GM21515 (cell line): ENCODE measurements at regions not wholly inside any gene's neighbourhood (a gene's known extent, or its start where the extent isn't known, plus 50 kb on each side); places are given as distances from the start of the nearest gene placed in this dataset.

Experiments used
- ATAC-seq: cut with Tn5 transposase; IDR thresholded peaks from one replicate; pipeline ENCODE4 v1.9.1; 2021; ENCODE audit not compliant: unreplicated experiment

GRCh38 chr6:71512256-71512655 is 223.6 kb downstream of the OGFRL1 start:
- no peak for ATAC-seq

GRCh38 chr6:71513036-71513435 is 224.4 kb downstream of the OGFRL1 start:
- ATAC-seq = no peak

DNA sequence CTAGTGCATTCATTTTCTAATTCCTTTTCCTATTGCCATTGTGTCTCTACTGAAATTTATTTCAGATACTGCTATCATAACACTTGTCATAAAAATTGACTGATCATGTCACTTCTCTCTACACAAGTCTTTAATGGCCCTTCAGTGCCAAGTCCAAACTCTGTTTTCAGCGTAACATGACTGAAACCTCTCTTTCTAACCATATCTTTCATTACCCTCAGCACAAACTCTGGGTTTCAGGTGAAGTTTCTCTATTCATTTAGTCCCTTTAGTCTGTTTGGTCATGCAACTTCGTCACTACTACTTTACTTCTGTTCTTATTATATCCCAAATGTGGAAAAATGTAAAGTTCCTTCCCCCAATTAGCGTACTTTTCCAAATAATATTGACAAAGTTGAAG is 234.9 kb downstream of the OGFRL1 start:
- ATAC-seq = peak; percentile 70

DNA sequence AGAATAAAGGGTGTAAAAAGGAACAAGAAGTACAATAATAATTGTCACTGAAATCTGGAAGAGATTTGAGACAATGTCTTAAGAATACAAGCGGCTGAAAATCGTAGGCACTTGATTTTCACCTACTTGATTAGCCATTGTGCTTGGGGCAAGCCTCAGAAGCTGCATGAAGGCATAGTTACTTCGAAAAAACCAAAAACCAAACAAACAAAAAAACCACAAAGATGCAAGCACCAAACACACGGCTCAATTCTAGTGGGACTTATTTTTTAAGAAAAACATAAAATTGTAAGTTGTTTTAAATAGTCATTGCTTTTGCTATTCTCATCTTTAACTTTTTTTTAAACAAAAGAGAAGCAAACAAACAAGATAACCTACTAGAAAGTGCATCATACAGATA is 235.6 kb downstream of the OGFRL1 start:
- ATAC-seq = no peak

GRCh38 chr6:71527886-71528285 is 239.3 kb downstream of the OGFRL1 start:
- ATAC-seq = no peak

DNA sequence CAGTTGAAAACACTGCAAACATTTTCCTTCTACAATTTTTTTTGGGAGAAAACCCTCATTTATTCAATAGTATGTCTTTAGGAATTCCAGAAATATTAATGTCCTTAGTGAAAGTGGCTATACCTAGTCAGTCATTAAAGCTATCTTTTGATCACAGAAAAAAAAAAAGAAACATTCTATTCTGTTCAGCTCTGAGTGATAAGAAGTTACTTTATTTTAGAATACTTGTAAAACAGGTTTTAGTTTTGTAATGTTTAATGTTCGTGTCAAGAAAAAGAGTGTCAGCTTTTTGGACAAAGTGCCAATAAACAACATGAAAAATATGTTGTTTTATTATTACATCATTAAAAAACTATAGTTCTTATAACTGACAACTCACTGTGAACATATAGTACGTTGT is 240.4 kb downstream of the OGFRL1 start:
- no peak for ATAC-seq

GRCh38 chr6:71529769-71530168 is 241.2 kb downstream of the OGFRL1 start:
- ATAC-seq = no peak

GRCh38 chr6:71531006-71531405 is 242.4 kb downstream of the OGFRL1 start:
- ATAC-seq = no peak

GRCh38 chr6:71531841-71532240 is 243.2 kb downstream of the OGFRL1 start:
- no peak for ATAC-seq

- ATAC-seq = no peak
Observed at GRCh38 chr6:71533939-71534379, 245.3 kb downstream of the OGFRL1 start.

DNA sequence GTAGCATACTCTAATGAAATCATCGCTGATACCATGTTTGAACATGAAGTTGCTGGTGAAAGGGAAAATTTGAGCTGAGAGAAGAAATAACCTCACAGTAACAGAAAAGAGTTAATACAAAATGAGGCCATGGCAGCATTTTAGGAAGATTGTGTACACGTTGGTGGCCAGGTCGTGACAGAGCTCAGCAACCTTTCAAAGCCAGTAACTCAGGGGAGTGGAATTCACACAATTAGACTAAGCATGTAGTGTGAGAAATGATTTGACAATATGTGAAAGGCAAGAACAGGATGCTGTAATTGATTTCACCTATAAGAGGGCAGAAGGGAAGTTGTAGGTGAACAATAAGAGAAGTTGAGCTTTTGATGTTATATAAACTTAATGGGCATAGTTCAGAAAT is 246.3 kb downstream of the OGFRL1 start:
- ATAC-seq = no peak

- ATAC-seq = no peak
Observed at GRCh38 chr6:71537717-71538116, 249.1 kb downstream of the OGFRL1 start.

GRCh38 chr6:71544028-71544427 is 255.4 kb downstream of the OGFRL1 start:
- no peak for ATAC-seq

- ATAC-seq = no peak
Observed at GRCh38 chr6:71544906-71545305, 256.3 kb downstream of the OGFRL1 start.

GRCh38 chr6:71545905-71546304 is 257.3 kb downstream of the OGFRL1 start:
- no peak for ATAC-seq

- ATAC-seq = no peak
Observed at GRCh38 chr6:71551798-71552197, 263.2 kb downstream of the OGFRL1 start.

DNA sequence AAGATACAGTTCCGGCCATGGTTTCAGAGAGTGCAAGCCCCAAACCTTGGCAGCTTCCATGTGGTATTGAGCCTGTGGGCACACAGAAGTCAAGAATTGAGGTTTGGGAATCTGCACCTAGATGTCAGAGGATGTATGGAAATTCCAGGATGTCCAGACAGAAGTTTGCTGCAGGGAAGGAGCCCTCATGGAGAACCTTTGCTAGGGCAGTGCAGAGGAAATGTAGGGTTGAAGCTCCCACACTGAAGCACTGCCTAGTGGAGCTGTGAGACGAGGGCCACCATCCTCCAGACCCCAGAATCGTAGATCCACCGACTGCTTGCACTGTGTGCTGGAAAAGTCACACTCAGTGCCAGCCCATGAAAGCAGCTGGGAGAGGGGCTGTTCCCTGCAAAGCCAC is 267.5 kb downstream of the OGFRL1 start:
- ATAC-seq = no peak

- no peak for ATAC-seq
Observed at GRCh38 chr6:71558974-71559373, 270.4 kb downstream of the OGFRL1 start.

DNA sequence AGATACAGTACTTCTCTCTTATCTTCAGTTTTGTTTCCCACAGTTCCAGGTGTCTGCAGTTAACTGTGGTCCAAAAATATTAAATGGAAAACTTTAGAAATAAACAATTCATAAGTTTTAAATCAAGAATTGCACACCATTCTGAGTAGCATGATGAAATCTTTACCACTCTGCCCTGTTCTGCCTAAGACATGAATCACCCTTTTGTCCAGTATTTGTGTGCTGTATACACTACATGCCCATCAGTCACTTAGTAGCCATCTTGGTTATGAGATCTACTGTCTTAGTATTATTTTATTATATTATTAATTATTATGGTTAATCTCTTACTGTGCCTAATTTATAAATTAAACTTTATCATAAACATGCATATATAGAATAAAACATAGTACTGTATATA is 279.0 kb downstream of the OGFRL1 start:
- no peak for ATAC-seq

- no peak for ATAC-seq
Observed at GRCh38 chr6:71577766-71578165, 289.2 kb downstream of the OGFRL1 start.

- ATAC-seq = no peak
Observed at GRCh38 chr6:71579902-71580301, 291.3 kb downstream of the OGFRL1 start.

DNA sequence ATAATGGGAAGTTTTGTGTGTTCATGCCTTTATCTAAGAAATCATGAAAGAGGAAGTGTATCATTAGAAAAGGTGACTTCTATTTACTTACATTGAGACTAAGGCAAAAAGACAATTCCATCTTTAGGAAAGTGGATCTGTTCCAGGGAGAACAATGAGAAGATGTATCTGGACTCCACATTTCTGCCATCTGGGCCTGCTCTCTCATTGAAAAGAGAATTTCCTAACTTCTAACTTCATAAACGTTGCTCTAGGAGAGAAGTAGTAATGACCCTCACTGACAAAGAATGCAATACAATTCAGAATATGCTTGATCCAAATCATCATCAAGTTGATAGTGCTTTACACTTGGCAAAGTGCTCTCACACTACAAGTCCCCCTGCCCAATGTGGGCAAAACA is 294.2 kb downstream of the OGFRL1 start:
- ATAC-seq = no peak

DNA sequence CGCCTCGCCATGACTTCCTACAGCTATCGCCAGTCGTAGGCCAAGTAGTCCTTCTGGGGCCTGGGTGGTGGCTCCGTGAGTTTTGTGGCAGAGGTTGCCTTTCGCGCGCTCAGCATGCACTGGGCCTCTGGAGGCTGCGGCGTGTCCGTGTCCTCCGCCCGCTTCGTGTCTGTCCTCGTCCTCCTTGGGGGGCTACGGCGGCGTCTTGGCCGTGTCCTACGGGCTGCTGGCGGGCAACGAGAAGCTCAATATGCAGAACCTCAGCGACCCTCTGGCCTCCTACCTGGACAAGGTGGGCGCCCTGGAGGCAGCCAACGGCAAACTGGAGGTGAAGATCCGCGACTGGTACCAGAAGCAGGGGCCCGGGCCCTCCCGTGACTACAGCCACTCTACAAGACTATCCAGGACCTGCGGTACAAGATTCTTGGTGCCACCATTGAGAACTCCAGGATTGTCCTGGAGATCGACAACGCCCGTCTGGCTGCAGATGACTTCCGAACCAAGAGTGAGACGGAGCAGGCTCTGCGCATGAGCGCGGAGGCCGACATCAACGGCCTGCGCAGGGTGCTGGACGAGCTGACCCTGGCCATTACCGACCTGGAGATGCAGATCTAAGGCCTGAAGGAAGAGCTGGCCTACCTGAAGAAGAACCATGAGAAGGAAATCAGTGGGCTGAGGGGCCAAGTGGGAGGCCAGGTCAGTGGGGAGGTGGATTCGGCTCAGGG is 296.3 kb downstream of the OGFRL1 start:
- ATAC-seq = no peak
